GM19240 (cell line): ENCODE measurements at regions not wholly inside any gene's neighbourhood (a gene's known extent, or its start where the extent isn't known, plus 50 kb on each side); places are given as distances from the start of the nearest gene placed in this dataset.

Experiments used
- DNase-seq: peaks from one replicate; pipeline ENCODE4 v3.0.0; 2011; ENCODE audit warnings: low spot score; ENCODE audit not compliant: insufficient read length

DNA sequence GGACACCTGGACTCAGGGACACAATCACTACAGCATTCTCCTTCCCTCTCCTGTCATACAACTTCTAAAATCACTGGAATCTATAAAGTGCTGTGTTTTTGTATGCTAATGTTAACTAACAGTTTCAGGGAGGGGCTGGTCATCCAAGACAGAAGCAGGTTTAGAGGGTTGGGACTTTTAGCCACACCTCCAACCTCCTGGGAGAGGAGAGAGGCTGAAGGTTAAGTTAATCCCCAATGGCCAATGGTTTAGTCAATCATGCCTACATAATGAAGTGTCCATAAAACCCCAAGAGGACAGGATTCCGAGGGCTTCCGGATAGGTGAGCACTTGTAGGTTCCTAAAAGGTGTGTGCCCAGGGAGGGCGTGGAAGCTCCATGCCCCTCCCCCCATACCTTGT, 219.3 kb upstream of the CTNNB1 start:
- no peak for DNase-seq

DNA sequence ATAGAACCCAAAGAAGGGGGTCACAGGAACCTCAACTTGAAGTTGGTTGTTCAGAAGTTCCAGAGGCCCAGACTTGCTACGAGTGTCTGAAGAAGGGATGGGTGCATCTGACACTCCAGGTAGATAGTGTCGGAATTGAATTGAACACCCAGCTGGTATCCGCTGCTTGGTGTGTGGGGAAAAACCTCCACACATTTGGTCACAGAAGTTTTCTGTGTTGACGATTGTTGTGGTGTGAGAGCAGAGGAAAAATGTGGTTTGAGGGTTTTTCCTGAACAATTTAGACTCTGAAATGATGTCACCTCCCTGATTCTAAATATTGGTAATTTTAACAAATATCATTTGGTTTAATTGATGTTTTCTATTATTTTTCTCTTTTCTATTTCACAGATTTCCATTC, 218.8 kb upstream of the CTNNB1 start:
- no peak for DNase-seq

DNA sequence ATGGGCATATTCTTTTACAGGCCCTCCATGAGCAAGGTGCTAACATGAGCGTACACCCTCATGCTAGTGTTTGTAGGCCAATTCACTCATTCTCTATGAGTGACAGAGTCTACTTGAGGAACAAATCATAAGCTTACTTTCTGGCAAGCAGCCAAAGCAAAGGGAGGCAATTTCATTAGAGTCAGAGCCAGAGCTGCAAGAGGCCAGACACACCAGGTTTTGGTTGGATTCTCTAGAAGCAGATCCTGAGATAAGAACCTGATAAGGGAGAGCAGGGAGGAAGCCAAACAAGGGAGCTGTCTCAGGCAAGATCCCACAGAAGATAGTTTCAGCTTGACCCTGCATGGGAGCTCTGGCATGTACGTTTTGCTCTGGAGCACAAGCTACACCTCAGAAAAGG, 214.1 kb upstream of the CTNNB1 start:
- no peak for DNase-seq

- no peak for DNase-seq
Observed at GRCh38 chr3:40988468-40988867, 210.8 kb upstream of the CTNNB1 start.

DNA sequence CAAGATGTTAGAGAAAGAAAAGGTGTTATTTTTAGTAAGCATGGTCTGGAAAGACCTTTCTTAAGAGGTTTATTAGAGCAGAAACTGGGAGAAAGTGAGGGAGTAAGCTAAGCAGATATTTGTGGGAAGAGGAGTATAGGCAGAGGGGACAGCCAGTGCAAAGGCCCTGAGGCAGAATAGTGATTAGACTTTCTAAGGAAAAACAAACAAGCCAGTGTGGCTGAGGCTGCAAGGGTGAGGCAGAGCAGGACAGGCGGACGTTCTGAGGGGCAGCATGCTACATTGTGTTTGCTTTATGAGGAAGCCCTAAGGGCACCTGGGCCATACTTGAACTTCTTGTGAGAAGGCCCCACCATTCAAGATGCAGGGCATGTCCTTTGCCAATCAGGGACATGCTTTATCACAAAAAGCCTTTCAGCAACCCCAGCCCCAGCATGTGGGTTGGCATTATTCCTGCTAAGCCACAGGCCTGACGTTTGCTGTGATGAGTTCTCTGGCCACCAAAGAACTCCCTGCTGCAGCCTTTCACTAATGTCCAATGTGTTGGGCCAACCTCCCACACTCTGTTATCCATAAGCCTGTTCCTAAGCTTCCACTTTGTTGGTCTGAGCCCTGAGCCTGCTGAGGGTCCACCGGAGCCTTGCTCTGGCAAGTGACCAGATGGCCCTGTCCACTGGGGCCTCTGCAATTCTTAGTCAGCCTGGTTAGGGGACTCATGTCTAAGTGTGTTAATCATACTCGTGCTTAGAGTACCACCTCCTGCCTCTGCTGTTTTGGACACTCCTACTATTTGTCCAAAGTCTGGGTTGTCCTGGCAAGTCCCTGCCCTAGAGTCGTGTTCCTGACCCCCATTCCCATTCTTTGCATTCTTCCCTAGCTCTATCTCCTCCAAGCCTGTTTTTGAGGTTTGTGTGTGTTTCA, 209.9 kb upstream of the CTNNB1 start:
- DNase-seq: no peak

DNA sequence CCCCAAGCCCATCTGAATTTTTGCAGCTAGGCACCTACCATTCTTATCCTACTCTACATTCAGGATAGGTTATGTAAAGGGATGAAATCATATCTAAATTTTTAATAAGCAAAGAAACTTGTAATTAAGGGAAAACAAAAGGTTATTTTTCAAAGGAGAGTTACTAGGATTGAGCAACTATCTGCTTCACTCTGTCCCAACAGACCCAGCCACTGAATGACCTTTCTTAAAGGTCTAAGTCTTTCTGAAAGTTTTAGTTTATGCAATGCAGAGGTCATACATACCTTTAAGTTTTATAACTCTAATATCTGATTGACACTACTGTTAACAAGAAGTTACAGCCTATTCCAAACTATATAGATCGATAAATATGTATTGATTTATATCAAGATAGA, 209.2 kb upstream of the CTNNB1 start:
- DNase-seq: no peak

DNA sequence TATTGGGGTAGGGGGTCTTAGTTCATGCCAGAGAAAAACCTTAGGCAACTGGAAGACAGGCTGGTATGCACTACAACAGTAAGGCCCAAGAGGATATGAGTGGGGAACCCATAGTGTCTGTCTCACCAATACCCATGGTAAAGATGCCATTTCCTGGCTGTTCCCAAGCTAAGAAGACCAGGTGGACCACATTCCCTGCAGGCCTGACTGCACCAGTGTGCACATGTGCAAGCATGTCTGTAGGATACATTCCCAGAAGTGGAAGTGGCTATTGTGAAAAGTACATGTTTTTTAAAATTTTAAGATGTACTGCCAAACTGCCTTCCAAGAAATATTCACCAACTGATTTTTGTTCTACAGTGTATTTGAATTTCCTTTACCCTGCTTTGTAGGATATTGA, 207.3 kb upstream of the CTNNB1 start:
- DNase-seq: no peak

- DNase-seq: no peak
Observed at GRCh38 chr3:40994611-40995010, 204.7 kb upstream of the CTNNB1 start.

DNA sequence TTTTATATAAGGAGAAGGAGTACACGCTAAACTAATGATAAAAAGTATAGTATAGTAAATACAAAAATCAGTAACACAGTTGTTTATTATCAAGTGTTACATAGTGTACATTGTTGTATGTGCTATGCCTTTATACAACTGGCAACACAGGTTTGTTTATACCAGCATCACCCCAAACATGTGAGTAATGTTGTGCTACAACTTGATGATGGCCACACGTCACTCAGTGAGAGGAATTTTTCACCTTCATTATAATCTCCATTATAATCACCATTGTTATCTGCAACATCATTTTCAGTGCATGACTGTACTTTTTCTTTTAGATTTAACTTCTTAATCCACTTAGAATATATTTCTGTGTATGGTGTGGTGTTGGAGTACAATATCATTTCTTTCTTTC, 204.0 kb upstream of the CTNNB1 start:
- DNase-seq: no peak

- DNase-seq: no peak
Observed at GRCh38 chr3:40996382-40996781, 202.9 kb upstream of the CTNNB1 start.

GRCh38 chr3:40996827-40997710, 202.2 kb upstream of the CTNNB1 start:
- no peak for DNase-seq

DNA sequence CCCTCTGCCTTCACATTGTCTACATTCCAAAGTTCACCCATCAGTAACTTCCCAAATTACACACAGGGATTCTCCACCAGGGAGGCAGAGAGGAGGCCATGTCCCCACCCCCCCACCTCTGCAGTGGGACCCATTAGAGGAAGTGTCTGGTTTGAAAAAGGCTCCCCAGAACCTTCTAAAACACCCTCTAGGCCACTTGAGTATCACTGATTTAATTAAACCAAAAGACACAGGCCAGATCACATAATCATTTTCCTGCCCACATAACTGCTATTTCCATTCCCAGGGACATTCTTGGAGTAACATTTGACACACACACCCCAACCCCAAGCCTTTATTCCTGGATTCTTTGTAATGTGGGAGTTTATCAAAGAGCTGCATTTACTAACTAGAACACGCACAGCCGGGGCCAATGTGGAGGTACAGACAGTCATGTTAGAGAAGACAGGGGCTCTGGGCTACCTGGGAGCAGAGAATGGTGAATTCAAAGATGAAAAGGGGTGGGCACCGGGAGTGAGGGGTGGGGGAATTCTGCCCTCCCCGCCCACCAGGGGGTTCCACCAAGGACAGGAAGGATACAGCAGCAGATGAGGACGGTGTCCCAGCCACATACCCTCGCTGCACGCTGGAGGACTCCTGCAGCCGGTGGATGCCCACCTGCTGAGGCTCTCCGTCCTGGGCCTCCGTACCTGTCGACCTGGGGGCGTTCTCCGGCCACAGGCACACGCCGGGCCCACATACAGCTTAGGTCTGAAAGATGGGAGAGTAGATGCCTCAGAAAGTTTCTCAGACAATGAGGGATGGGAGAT, 201.4 kb upstream of the CTNNB1 start:
- no peak for DNase-seq

- no peak for DNase-seq
Observed at GRCh38 chr3:40999682-41000081, 199.6 kb upstream of the CTNNB1 start.

- DNase-seq: no peak
Observed at GRCh38 chr3:41000471-41000870, 198.8 kb upstream of the CTNNB1 start.

GRCh38 chr3:41001556-41001955, 197.7 kb upstream of the CTNNB1 start:
- no peak for DNase-seq

DNA sequence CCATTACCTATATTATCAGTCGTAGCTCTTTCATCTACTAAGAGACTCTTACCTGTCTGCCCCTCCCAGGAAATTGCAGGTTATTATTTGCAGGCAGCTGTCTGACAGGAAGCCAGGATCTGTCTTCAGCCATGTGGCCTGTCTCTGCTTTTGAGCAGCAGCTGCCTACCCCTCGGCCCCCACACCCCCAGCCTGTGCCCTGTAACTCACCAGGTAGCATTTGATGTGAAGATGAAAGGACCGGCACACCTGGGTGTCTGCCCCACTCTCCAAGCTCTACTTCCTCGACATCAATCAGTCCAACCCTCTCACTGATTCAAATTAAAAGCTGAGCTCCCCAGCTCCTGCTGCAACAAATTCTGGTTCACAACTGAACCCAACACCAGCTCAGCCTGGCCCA, 197.2 kb upstream of the CTNNB1 start:
- DNase-seq: no peak

GRCh38 chr3:41007399-41007798, 191.9 kb upstream of the CTNNB1 start:
- no peak for DNase-seq

- DNase-seq: no peak
Observed at GRCh38 chr3:41011854-41012253, 187.5 kb upstream of the CTNNB1 start.

GRCh38 chr3:41018855-41019254, 180.4 kb upstream of the CTNNB1 start:
- no peak for DNase-seq

GRCh38 chr3:41024031-41024836, 175.1 kb upstream of the CTNNB1 start:
- no peak for DNase-seq
